Type B pancreatic cell (in vitro differentiated cells): ENCODE measurements at regions not wholly inside any gene's neighbourhood (a gene's known extent, or its start where the extent isn't known, plus 50 kb on each side); places are given as distances from the start of the nearest gene placed in this dataset.

Experiments
- DNase-seq: peaks from one replicate; pipeline ENCODE4 v3.0.0; 2021; ENCODE audit warnings: mixed read lengths; ENCODE audit not compliant: unreplicated experiment; ENCODE audit errors: extremely low spot score
- H3K27ac Mint-ChIP-seq: 2 replicates; pipeline ENCODE4 v1.8.0; 2021; ENCODE audit warnings: mild to moderate bottlenecking, mixed read lengths
- H3K27me3 Mint-ChIP-seq: 2 replicates; pipeline ENCODE4 v1.8.0; 2021; ENCODE audit warnings: mixed read lengths
- H3K36me3 Mint-ChIP-seq: 2 replicates; pipeline ENCODE4 v1.8.0; 2021; ENCODE audit warnings: mixed read lengths
- H3K4me1 Mint-ChIP-seq: one replicate; pipeline ENCODE4 v1.8.0; 2021; ENCODE audit warnings: mixed read lengths; ENCODE audit not compliant: unreplicated experiment
- H3K4me3 Mint-ChIP-seq: 2 replicates; pipeline ENCODE4 v1.8.0; 2021; ENCODE audit warnings: mild to moderate bottlenecking, mixed read lengths
- H3K9me3 Mint-ChIP-seq: 2 replicates; pipeline ENCODE4 v1.8.0; 2021; ENCODE audit warnings: mixed read lengths
- CTCF ChIP-seq: fragments of 200-600 bp; sonication (generic); conservative IDR thresholded peaks from 2 replicates; pipeline ENCODE4 v1.5.0; 2021; ENCODE audit warnings: antibody characterized with exemption, mild to moderate bottlenecking

GRCh38 chr3:31462050-31462569 lies 70.6 kb upstream of the STT3B start:
- Mint-ChIP-seq H3K36me3 (no peaks in the 10 kb centered on the region), H3K4me3 (no peak overlapping the region), H3K9me3 (peaks cover 10% of the 10 kb centered on the region), H3K27ac (no peak overlapping the region), H3K27me3 (no peaks in the 10 kb centered on the region), H3K4me1 (peaks cover 6% of the 10 kb centered on the region)
- no peak for TF ChIP-seq CTCF
- DNase-seq = no peak

- DNase-seq = no peak
- H3K27me3 Mint-ChIP-seq = no peaks in the 10 kb centered on the region
- H3K9me3 Mint-ChIP-seq = peaks cover 2% of the 10 kb centered on the region
- no peaks in the 10 kb centered on the region for H3K36me3 Mint-ChIP-seq
- H3K27ac Mint-ChIP-seq = no peak overlapping the region
- H3K4me3 Mint-ChIP-seq = no peak overlapping the region
- H3K4me1 Mint-ChIP-seq = peaks cover 6% of the 10 kb centered on the region
- TF ChIP-seq CTCF = no peak
Observed at GRCh38 chr3:31465999-31466398, 66.7 kb upstream of the STT3B start.

- Mint-ChIP-seq H3K27ac (no peak overlapping the region), H3K36me3 (no peaks in the 10 kb centered on the region), H3K4me3 (no peak overlapping the region), H3K27me3 (no peaks in the 10 kb centered on the region), H3K4me1 (peaks cover 3% of the 10 kb centered on the region), H3K9me3 (no peaks in the 10 kb centered on the region)
- DNase-seq = no peak
- TF ChIP-seq CTCF = no peak
Observed at GRCh38 chr3:31466866-31467265, 65.9 kb upstream of the STT3B start.

GRCh38 chr3:31468433-31468832 lies 64.3 kb upstream of the STT3B start:
- Mint-ChIP-seq H3K4me3 (no peak overlapping the region), H3K9me3 (peaks cover 2% of the 10 kb centered on the region), H3K27ac (no peak overlapping the region), H3K27me3 (no peaks in the 10 kb centered on the region), H3K36me3 (no peaks in the 10 kb centered on the region), H3K4me1 (no peaks in the 10 kb centered on the region)
- TF ChIP-seq CTCF = no peak
- no peak for DNase-seq

- no peak for DNase-seq
- H3K27ac Mint-ChIP-seq = no peak overlapping the region
- H3K9me3 Mint-ChIP-seq = peaks cover 7% of the 10 kb centered on the region
- peaks cover 5% of the 10 kb centered on the region for H3K4me1 Mint-ChIP-seq
- H3K4me3 Mint-ChIP-seq = no peak overlapping the region
- H3K27me3 Mint-ChIP-seq = no peaks in the 10 kb centered on the region
- no peaks in the 10 kb centered on the region for H3K36me3 Mint-ChIP-seq
- no peak for TF ChIP-seq CTCF
Observed at GRCh38 chr3:31469385-31469784, 63.3 kb upstream of the STT3B start.
